ENCODE measurements at regions not wholly inside any gene's neighbourhood (a gene's known extent, or its start where the extent isn't known, plus 50 kb on each side); places are given as distances from the start of the nearest gene placed in this dataset.
A peak's percentile ranks its signal among the peaks of the same experiment; 100 is the strongest.

GRCh38 chr9:108588246-108588645 lies 267.5 kb downstream of the ACTL7B start:
- no peak for ATAC-seq (ENCODE audit: poor library complexity)
- intact Hi-C loops (cut with DNase I): no loop called here
- DNase-seq: no peak

- no peak for DNase-seq
- intact Hi-C loops (cut with DNase I): no loop called here
- no peak for ATAC-seq (ENCODE audit: poor library complexity)
These were observed 269.2 kb downstream of the ACTL7B start for GRCh38 chr9:108586471-108587139.

DNA sequence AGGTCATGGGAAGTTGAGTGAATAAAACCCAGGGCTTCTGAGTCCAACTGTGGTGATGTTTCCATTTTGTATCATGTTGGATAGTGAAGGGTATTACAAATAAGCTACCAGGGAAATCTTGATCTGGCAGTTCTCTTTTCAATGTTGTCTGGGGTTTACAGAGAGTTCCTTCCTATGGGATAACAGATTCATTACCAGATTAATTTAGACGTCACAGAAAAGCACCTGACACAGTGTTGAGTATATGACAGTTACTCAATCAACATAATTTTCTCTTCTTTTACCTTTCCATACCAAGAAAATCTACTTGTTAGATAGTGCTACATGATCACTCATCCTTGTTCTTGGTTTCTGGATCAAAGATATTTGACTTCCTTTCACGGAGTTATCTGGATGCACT lies 270.9 kb downstream of the ACTL7B start:
- no peak for ATAC-seq (ENCODE audit: poor library complexity)
- DNase-seq: no peak
- intact Hi-C loops (cut with DNase I): no loop called here

- ATAC-seq (ENCODE audit: poor library complexity) (no peak), DNase-seq (no peak)
- intact Hi-C loops (cut with DNase I): no loop called here
These were observed 273.1 kb downstream of the ACTL7B start for GRCh38 chr9:108582726-108583125.

DNA sequence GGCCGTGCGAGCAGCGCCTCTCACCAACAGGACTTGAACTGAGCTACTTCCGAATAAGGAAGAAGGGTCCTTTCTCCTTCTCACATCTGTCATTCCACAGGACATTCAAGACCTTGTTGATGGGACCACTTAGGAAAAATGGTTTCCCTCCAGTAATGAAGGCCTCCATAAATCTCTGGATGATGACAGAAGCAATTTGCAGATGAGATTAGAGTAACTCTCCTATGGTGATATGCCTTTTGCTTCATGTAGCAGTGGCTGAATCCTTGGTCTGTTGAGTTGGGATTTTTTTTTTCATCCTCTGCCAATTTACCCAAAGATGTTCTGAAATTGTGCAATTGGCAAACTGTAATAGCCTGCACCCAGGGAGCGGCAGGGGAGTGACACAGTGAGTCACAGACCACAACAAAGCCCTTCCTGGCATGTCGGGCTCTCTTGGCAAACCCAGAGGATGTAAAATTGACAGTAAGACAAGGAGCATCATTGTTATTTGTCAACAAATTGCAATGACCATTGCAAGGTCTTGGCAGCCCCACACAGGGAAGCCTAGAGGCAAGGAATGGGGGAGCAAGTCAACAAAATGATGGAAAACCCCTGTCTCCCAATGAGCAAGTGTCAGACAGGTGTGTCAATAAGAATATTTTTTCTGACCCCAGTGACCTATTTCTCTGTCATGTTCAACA lies 275.9 kb downstream of the ACTL7B start:
- ATAC-seq (ENCODE audit: poor library complexity): no peak
- DNase-seq: no peak
- intact Hi-C loops (cut with DNase I): no loop called here

GRCh38 chr9:108575276-108575675 lies 280.5 kb downstream of the ACTL7B start:
- DNase-seq (no peak), ATAC-seq (ENCODE audit: poor library complexity) (no peak)
- intact Hi-C loops (cut with DNase I): no loop called here

DNA sequence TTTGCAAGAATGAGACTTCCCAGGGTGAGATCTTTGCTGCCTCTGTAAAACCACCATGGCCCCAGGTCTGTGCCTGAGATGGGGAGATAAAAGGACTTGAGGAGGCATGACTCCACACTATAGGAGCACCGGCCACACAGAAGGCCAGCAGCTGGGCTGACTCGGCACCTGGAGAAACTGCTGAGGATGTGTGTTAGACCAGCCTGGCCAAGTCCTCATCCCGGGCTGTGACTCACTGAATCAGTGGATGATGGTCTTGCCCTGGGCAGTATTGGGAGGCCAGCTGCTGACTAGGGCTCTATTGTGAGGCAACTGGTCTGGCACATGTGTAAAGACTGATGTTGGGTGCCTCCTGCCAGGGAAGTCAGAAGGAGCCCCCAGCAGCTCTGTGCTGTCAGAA lies 286.2 kb downstream of the ACTL7B start:
- ATAC-seq (ENCODE audit: poor library complexity) (no peak), DNase-seq (no peak)
- intact Hi-C loops (cut with DNase I): loop anchor here (10.0 kb wide), 1 partner anchor 295 kb away; no protein-coding TSS in a partner anchor

GRCh38 chr9:108568093-108568492 lies 287.7 kb downstream of the ACTL7B start:
- ATAC-seq (ENCODE audit: poor library complexity): no peak
- intact Hi-C loops (cut with DNase I): loop anchor here (10.0 kb wide), 1 partner anchor 293 kb away; no protein-coding TSS in a partner anchor
- DNase-seq: no peak

DNA sequence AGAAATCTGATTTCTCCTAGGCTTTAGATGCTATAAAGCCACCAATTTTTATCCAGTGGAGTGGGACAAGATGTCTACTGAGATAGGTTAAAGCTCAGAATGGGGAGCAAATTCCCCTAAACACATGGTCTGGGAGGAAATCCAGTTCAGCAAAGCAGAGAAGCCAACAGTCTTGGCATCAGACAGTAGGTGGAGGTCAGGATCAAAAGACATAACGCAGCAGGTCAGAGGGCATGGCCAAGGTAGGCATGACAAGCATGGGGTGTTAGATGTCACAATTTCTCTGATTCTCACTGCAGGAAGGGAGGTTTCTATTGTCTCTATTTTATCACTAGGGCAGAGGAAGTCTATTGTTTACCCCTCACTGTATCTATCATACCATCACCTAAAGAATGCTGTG lies 288.2 kb downstream of the ACTL7B start:
- intact Hi-C loops (cut with DNase I): loop anchor here (10.0 kb wide), 1 partner anchor 293 kb away; no protein-coding TSS in a partner anchor
- no peak for DNase-seq
- no peak for ATAC-seq (ENCODE audit: poor library complexity)

DNA sequence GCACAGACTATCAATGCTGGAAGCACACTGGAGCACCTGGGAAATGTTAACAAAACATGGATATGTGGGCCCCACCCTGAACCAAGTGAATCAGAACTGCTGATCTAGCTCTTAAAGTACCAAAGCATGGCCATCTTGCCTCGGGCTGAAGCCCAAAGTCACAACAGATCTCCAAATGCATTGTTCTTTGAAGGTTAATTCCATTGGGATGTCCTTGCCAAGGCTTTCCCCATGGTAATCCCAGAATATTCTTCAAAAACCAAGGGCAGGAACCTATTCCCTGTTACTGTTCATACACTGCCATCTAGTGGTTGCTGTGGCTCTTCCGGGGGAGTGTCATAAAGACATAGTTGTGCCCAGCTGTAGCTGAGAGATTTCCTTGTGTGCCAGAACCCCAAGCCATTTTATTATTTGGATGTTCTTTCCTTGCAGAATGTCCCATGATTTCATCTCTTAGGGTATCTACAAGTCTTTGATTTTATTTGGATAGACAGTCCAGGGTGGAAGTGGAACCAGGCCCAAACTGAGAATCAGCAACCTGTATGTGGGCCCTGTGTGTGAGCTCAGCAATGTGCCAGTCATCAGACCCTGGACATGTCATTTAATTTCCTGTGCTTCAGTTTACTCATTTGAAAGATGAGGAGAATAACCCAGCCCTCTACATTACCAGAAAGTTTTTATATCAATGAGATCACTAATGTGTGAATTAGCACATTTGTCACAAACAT lies 290.0 kb downstream of the ACTL7B start:
- DNase-seq (peak; percentile 40), ATAC-seq (ENCODE audit: poor library complexity) (peak; percentile 97)
- intact Hi-C loops (cut with DNase I): loop anchor here (10.0 kb wide), 1 partner anchor 291 kb away; no protein-coding TSS in a partner anchor

DNA sequence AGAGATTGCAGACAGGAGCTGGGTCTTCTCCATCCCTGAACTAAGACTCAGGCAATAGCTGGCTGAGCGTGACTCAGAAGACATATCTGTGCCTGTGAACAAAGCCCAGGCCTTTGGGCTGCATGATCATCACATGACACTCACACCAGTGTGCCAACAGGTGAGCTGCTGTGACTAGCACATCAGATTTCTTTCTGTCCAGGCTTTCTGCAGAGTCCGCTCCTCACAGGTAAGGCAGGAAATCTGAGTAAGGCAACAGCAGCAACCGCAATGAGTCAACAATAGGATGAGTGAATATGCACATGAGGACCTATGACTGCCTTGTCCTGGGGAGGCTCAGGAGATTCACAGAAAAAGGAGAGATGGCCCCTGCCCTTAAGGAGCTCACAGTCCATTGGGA lies 293.6 kb downstream of the ACTL7B start:
- intact Hi-C loops (cut with DNase I): loop anchor here (5.0 to 10.0 kb wide), 2 partner anchors 287 to 1095 kb away; no protein-coding TSS in a partner anchor
- DNase-seq: no peak
- no peak for ATAC-seq (ENCODE audit: poor library complexity)

DNA sequence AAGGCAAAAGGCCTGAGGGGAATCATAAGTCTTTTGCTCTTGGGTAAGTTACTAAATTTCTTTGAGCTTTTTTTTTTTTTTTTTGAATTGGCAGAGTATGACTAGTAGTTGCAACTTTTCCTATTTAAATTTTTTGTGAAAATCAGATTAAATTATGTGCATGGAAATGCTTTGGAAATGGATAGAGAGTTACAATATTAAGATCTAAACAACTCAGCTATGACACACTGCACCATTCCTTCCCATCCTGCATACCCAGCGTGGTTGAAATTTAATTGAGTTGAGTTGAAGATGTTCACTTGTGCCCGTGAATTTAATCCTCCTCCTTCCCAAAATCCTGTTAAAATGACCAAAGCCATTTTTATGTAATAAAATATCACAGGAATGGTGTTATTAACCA lies 296.4 kb downstream of the ACTL7B start:
- no peak for ATAC-seq (ENCODE audit: poor library complexity)
- DNase-seq: no peak
- intact Hi-C loops (cut with DNase I): no loop called here

DNA sequence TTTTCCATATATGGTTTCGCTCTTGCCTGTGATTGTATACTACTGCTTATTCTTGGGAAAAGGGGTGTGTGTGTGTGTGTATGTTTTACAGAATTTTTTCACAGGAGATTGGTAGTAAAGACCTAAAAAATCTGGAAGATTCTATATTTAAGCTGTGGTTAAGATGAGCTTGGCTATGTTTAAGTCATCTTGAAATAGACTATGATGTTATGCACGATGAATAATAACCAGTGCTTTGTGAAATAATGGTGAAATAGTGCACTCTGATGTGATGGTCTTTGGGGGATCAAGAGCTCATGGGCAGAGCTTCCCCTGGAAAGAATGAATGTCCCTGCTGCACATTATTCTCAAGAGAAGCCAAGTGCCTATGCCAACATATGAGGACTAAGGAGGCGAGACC lies 301.0 kb downstream of the ACTL7B start:
- intact Hi-C loops (cut with DNase I): no loop called here
- no peak for DNase-seq
- no peak for ATAC-seq (ENCODE audit: poor library complexity)

DNA sequence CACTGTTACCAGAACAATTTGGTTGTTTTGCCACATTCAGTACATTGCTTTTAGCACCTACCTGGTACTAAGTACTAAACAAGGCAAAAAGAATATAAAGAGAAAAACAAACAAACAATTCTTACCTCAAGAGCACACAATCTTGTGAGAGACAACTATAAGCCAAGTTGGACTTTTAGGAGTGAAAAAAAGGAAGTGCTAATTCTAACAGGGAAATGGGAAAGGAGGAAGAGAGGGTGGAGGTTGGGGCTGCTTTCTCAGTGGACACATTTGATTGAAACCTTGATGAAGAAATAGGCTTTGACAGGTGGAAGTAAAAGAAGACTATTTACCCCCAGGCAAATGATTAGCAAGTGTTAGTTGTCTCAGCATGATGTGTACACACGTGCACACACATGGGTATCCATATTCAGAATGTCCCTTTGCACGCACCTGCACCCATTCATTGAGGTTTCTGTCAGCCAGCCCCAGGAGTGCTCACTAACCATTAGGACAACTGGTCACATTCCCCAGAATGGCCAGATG lies 302.6 kb downstream of the ACTL7B start:
- intact Hi-C loops (cut with DNase I): no loop called here
- ATAC-seq (ENCODE audit: poor library complexity) (no peak), DNase-seq (no peak)

- ATAC-seq (ENCODE audit: poor library complexity) (no peak), DNase-seq (no peak)
- intact Hi-C loops (cut with DNase I): no loop called here
These were observed 303.2 kb downstream of the ACTL7B start for GRCh38 chr9:108552459-108553040.

- ATAC-seq (ENCODE audit: poor library complexity) (no peak), DNase-seq (no peak)
- intact Hi-C loops (cut with DNase I): no loop called here
These were observed 304.6 kb downstream of the ACTL7B start for GRCh38 chr9:108551030-108551841.

- ATAC-seq (ENCODE audit: poor library complexity) (no peak), DNase-seq (no peak)
- intact Hi-C loops (cut with DNase I): no loop called here
These were observed 305.7 kb downstream of the ACTL7B start for GRCh38 chr9:108550106-108550505.

DNA sequence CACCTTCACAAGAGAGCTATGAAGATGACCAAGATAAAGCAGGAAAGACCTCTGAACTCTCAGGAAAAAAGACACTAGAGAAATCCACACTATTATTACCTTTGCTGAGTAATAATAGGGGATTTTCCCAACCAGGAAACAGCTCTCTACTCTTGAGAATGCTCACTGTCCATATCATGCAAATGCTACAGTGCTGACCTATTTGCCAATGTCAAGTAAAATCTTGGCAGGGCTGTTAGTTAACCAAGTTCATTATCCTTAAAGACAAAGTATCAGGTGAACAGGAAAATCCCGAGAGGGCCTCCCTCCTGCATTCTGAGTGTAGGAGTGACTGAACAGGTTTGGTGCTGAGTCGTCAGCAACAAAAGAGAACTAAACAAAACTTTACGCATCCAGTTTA lies 306.6 kb downstream of the ACTL7B start:
- no peak for DNase-seq
- intact Hi-C loops (cut with DNase I): no loop called here
- no peak for ATAC-seq (ENCODE audit: poor library complexity)
